ENCODE measurements at regions not wholly inside any gene's neighbourhood (a gene's known extent, or its start where the extent isn't known, plus 50 kb on each side); places are given as distances from the start of the nearest gene placed in this dataset.

DNA sequence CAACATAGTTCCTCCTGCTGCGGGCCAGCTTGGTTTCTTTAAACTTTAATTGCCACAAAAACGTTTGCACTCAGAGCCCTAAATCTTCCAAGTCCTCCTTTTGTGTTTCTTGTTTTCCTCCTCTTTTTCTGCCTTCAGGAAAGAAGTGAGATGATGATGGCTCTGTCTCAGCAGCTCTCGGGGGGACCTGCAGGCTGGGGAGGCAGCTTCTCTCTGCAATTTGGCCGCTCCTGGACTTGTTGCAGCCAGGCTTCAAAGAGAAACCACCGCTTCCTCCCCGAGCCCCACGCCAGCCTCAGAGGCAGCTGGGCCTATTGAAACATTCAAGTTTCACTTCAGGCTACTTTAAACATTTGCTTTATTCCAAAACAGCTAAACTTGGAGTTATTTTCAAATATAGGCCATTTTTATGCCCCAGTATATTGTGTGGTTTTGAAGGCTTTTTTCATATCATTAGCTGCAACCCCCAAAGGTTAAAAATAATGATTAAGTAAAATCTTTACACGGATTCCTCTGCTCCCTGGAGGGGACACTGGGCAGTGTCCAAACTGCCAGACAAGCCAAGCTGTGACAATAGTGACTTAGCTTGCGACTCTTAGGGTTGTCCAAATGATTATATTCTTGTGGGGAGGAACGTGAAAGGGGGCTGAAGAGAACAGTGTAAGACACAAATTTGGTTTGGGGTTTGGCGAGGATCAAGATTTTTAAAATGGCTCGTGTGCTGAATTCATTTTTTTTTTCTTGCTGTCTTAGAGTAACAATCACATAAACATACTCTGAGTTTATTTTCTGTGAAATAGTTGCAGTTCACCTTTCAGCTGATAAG lies 330.8 kb downstream of the DLEU7 start:
- DNase-seq: peak; percentile 31

DNA sequence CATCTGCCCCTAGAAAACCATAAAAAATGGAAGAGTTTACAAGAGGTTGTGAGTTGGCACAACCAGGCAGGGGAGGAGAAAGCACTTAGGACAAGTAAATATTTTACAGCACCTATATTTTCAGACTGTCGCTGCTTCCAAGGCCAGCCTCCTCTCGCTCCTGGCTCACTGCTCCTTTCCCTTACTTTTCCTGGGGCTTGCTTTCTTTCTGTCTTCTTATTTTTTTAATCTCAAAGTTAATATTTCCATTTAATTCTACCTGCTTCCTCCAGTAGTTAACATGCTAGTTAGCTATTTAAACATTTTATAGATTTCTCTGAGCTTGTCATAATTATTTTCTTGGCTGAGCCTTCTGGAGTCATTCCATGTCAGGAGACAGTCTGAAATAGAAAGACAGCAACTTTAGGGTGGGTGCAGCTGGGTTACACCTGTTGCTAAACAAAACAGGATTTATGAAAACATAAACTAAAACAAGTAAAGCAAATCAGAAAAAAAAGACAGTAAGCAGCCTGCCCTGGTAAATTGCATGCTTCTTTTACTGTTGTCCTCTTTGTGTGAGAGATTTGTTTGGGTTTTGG lies 330.1 kb downstream of the DLEU7 start:
- no peak for DNase-seq

DNA sequence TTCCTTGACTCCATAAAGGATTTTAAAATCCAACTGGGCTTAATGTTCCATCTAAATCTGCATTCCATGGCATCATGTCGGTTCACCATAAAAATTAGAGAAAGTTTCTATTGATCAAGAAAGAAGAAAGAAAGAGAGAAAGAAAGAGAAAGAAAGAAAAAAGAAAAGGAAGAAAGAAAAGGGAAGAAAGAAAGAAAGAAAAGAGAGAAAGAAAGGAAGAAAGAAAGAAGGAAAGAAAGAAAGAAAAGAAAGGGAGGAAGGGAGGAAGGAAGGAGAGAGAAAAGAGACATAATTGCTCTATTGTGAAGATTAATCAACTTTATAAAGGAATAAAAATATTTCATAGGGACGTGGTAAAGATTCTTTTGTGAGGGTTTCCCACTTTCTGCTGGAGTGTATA lies 329.2 kb downstream of the DLEU7 start:
- DNase-seq: no peak

DNA sequence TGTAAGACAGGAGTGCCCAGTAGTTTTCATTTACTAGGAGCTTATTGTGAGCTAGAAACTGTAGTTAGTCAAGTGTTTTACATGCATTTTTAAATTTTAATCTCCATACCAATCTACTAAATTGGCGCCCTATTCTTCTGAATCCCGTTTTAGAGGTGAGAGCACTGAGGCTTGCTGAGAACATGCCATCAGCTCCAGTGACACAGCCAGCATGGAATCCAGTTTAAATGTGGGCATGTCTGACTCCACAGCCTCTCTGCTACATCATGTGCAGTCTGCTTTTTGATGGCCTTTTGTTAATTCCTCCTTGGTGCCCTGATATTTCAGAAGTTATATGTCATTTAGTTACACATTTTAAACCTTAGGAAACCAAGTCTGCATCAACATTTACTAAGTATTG lies 325.4 kb downstream of the DLEU7 start:
- no peak for DNase-seq

DNA sequence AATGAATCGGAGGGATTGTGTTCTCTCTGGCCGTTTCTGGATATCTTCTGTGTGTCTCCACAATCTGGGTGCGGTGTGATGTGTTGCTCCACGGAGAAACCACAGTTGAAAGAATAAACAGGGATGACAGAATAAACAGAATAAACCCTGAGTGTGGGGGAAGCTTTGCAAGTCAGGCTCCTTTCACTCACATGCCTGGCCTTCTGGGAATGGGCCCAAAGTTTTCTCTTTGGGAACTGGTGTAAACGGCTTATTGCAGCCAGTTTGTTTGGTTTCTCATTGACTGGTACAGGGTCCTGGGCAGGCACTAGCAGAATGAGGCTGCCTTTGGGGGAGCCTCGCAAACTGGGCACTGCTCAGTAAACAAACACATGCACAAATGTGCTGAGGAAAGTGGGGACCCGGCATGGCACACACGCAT lies 324.7 kb downstream of the DLEU7 start:
- no peak for DNase-seq

DNA sequence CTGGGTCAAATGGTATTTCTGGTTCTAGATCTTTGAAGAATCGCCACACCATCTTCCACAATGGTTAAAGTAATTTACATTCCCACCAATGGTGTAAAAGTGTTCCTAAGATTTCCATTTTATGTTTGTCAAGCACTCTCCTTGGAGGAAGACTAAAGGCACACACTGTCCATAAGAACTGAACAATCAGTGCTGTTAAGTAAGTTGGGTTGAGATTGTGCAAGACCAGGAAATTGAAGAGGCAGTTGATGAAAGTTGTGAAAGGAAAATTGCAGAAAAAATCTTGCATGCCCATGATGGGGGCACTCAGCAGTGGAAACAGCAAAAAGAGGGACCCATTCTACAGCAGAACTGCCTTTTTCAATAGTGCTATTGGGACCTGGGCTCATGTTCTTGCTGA lies 323.6 kb downstream of the DLEU7 start:
- no peak for DNase-seq

DNA sequence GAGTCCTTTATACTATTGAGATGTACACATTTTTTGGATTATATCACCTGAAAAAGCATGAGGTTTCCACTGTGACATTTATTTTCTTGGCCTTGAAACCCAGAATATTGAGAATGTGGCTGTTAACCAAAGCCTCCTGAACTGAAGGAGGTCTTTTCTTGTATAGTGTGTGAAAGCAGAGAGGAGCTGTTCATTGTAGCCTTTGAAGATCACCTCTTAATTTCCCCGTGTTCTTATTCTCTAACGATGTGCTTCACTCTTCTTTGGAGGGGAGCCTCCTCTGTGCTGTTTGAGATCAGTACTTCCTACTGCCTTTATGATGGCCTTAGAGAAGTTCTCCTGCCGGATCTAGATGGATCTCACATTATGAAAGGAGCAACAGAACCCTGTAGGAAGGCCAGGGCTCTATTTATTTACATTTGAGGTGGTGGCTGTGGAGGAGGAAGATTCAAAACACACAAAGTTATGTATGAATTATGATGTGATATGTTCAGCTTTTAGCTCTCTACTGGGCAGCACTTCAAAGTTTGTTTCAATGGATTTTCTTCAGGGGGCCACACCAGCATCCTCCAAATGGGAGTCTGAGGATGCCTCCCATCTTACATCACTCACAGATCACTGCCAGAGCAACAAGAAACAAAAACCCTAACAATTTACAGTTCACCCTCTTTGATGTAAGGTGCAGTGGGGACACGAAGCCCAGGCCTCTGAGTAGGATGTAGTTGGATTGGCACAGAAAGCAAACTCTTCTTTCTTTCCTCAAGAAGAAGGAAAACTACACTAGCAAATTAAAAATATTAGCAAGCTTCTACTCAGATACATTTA lies 322.3 kb downstream of the DLEU7 start:
- DNase-seq: no peak

DNA sequence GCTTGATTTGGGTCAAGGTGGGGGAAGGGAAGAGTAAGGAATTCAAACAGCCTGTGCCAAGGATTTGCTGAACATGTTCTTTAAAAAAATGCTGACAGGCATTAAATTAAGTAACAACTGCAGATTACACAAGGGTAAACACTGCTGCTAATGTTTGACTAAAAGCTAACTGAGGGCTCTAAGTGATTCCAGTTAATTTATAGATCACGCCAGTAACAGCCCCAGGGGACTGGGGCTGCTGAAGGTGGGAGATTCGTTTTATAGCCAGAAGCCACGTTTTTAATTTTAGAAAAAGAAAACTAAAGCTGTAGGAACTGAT lies 321.7 kb downstream of the DLEU7 start:
- DNase-seq: no peak

DNA sequence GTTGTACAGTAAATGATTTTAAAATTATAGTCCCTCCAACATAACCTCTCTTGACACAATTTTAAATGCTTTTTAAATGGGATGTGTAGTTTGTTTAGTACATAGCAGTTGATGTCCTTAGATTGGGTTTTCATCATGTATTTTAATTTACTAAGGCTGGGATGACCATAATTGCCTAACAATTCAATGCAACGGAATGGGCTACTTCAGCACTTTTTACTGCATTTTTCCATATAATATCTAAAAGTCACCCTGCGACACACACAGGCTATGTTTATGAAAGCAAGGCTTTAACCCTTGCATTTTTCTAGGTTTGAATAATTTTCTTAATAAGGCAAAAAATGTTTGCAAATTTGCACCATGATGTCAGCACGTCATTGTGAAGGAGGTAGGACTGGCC lies 321.0 kb downstream of the DLEU7 start:
- no peak for DNase-seq

DNA sequence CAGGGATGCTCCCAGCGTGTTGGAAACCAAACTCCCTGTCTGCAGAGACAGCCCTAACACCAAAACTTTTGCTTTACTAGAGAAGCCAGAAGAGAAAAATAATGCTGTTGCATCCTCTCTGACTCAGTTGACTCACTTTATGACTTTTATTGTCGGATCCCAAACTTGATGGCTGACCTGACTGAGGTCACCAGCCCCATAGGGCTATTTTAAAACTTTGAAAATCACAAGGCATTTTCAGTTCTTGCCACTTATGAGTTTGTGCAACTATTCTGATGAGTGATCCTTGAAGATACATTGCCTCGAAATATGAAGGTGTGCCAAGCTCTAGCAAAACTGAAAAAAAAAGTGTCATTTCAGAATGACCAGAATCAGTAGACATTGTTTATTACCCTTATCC lies 320.2 kb downstream of the DLEU7 start:
- DNase-seq: no peak

DNA sequence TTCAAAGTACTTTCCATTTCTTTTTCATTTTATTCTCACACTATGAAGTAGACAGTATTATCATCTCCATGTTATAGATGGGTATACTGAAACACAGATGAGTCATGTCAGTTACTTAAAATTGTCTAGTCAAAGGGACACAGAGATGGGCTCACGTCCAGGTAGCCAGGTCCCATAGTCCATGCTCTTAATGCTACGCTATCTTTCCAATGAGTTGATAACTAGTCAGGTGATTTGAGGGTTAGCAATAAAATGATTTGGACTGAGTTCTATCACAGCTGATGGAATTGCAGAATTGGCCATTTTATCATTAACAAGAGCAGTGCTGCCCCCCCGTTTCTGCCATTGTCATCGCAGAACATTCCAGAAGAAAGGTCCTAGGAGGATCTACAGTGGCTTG lies 318.9 kb downstream of the DLEU7 start:
- no peak for DNase-seq

DNA sequence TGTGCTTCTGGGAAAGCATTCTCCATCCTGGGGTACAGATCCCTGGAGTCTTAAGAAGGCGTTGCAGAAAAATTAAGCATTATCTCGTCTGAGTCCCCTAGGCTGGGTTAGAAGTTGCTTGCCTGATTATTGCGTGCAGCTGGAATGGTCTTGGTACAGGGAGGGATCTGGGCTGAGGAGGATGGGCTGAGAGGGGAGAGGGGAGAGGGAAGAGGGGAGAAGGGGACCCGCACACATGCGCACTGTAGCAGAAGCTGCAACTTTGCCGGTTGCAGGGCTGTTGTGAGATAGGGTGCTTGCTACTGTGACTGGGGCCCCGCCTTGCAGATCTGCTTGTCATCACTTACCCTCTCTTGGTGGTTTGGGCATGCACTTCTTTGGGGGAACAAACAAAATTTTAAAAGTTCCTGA lies 316.8 kb downstream of the DLEU7 start:
- DNase-seq: no peak

DNA sequence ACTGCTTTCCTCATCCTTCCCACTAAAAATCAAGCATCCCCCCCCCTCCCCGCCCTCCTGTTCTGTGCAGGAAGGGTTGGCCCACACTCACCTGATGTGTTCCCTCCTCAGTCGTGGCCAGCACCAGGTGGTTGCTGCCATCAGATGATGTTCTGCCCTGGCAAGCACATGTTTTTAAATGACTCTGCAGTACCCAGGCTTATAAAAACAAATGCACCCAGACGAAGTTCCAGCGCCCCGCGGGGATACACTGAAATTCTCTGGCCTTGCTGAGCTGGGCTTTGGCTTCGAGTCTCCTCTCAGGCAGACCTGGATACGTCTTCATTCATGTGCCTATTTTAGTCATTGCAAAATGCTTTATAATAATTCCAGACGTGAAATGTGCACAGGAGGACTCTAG lies 316.3 kb downstream of the DLEU7 start:
- DNase-seq: no peak

DNA sequence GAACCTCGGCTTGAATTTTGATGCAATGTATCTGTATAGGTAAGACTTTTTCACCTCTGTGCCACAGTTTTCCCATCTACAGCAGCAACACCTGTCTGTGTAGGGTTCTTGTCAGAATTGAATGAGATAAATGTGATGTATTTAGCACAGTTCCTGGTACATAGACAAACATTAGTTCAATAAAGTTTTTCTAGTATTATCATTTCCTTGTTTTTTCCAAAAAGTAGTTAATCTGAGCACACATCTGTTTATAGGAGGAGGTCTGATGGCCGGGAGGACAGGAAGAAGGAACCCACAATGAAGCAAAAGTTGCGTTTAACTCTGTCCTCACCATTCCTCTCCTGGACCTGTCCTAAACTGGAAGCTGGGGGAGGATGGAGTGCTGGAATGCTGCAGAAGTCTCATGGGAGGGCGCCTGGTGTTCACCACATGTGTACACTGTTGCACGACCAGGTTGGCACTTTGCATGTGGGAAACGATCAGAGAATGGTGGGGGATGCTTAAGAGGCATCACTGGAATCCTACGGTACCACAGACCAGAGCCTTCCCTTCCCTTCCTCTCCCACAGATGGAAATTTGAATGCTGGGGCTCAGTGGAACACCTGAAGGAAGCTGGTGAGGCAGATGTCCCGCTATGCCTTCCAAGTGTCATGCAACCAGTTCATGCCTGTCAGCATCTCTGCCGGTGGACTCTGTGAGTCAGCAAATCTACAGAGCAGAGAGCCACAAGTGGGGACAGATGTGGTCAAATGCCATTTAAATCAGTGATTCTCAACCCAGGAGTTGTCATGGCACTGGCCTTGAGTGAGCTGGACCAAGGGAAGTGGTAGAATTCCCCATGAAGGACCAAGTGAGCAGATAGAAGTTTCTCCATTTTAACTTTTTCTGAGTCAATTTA lies 315.6 kb downstream of the DLEU7 start:
- DNase-seq: no peak

DNA sequence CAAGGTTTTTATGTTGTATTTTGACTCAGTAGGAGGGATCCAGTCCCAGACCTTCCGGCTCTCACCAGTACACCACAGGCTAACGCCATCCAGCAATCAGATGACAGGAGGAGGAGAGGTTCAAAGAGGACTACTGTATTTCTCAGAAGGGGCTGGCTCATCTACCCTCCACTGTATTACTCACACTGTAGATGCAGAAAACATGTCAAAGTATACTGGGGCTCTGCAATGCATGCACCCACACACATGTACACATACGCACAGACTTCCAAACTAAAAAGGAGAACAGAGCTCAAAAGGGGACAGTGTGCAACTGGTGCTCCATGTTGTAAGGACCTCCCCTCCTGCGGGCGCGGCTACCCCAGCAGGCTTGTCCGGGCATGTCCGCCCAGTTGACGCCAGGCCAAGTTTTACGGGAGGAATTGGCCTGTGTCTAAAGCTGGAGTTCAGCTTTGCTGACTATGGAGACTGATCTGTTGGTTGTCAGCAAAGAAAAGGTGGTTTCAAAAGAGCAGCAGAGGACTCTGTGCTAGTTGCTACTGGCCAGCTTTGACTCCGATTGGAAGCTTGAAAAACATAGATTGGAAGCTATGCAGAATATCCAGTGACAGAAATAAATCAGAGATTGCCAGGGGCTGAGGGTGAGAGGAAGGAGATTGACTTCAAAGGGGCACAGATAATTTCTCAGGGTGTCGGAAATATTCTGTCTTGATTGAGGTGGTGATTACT lies 314.2 kb downstream of the DLEU7 start:
- no peak for DNase-seq

DNA sequence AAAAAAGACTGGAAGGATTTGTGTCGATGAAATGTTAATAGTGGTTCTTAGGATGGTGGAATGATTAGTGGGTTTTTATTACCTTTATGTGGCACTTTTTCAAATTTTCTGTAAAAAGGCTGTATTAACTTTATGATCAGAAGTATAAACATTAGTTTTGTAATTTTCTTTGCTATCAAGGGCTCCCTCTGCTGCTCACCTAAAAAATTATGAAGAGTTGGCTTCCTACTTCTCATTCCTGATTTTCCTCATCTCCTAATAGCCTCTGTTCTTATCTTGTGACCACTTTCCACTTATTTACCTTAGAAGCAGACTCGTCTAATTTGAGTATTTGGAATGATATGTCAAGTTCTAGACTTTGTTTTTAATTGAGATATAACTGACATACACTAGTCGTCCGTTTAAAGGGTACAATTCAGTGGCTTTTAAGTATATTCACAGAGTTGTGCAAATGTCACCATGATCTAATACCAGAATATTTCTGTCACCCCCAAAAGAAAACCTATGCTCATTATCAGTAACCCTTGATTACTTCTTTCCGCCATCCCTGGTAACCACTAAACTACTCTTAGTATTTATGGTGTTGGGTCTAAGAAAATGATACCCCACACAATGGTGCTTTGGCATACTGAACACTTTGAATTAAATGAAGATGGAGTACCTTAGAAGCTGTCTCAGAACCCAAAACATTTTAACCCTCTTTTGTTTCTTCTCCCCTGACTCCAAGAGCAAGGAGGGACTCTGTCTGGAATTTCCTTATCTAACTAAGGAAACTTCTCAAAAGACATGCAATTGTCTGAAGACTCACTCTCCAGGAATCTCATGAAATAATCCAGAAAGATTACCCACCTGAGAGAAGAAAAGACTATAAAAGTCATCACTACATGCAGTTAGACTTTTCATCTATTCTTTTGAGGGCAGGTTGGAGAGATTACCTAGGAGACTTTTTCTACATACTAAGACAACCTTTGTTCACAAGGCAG lies 311.3 kb downstream of the DLEU7 start:
- DNase-seq: no peak

DNA sequence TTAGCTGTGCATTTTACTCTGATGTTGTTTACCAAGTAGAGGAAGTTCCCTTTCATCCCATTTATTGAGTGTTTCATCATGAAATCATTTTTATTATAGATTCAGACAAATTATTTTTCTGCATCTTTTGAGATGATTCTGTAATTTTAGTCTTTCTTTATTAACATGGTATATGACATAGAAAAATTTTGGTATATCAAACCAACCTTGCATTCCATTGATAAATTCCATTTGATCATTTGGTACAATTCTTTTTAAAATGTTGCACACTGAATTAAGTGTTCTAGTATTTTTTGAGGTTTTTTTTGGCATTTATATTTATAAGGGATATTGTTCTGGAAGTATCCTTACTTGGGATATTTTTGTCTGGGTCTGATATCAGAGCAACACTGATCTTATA lies 308.4 kb downstream of the DLEU7 start:
- DNase-seq: no peak

DNA sequence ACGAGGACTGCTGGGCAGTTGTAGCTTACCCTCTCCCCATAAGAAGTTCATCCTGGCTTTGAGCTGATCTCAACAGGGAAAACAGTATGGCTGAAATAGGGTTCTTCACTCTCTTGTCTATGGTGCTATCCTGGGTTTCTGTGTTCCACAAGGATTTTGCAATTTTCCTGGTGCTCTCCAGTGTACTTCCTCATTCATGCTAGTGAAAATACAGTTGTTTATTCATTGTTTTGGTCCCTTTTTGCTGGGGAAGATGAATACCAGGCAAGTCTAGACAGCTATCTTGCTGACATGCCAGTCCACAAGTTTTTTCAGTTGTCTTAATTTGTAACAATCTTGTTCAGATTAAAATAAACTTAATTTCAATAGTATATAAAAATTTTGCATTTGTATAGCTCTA lies 306.5 kb downstream of the DLEU7 start:
- DNase-seq: no peak

DNA sequence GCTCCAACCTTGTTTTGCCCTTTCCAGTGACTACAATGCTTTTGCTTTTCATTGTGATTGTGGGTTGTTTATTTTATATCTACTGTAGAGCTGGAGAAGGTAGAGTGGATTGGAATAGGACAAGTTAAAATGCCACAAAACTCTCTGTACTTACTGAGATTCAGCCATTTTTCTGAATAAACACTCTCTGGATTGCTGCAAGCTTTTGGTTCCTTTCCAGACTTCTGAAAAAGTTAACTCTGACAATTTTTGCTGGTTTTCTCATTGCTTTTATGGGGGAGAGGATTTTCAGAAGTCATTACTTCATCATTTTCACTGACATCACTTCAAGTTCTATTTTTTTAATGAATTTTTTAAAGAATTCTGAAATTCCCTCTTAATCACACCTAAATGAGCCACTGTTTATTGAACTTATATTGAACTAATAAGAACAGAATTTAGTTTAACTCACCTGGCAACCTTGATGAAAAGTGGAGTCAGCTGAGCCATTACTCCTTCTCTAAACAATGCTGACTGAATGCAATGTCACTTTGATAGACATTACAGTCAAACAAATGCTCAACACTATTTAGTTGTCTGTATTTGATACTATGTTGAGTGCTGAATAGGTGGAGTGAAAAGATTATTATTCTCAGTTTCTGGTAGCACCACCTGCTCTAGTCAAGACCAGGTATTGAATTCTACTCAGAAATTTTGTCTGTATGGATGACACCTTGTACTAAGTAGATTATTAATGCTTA lies 303.5 kb downstream of the DLEU7 start:
- DNase-seq: no peak

DNA sequence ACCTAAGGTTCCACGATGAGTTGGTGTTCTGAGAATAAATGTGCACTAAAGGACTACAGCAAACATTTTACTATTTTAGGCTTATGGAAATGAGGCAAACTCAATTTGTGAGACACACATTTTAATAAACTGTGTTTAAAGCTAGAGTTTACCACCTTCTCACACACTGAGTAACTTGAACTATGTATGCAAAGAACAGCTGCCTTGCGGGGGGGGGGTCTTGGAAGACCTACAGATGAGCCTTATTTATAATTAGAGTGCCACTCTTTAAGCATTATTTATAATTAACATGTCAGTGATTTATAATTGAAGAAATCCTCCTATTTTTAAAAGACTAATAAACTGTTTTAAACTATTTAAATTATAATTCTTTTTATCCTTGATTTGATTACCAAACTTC lies 300.4 kb downstream of the DLEU7 start:
- no peak for DNase-seq

Measured in stimulated activated CD4-positive, alpha-beta T cell treated with anti-CD3 and anti-CD28 coated beads, Interleukin-12 subunit alpha, Interleukin-12 subunit beta, amount 100 ng/mL, for 4 hours (primary cell).